HG03457 (cell line): ENCODE measurements at regions not wholly inside any gene's neighbourhood (a gene's known extent, or its start where the extent isn't known, plus 50 kb on each side); places are given as distances from the start of the nearest gene placed in this dataset.
"Not testable (repeated sequence)": the region's sequence is repeated elsewhere in the genome, so short reads cannot be mapped to it uniquely, and the experiment has no call there.

Experiments used
- ATAC-seq: cut with Tn5 transposase; IDR thresholded peaks from one replicate; pipeline ENCODE4 v1.9.1; 2021; ENCODE audit warnings: moderate number of reproducible peaks; ENCODE audit not compliant: unreplicated experiment

GRCh38 chr13:40345149-40345514 lies 321.3 kb downstream of the FOXO1 start:
- no peak for ATAC-seq

- ATAC-seq: no peak
Observed at GRCh38 chr13:40345654-40346372, 320.6 kb downstream of the FOXO1 start.

- no peak for ATAC-seq
Observed at GRCh38 chr13:40346592-40346991, 319.8 kb downstream of the FOXO1 start.

- no peak for ATAC-seq
Observed at GRCh38 chr13:40348096-40348679, 318.3 kb downstream of the FOXO1 start.

- no peak for ATAC-seq
Observed at GRCh38 chr13:40350283-40350992, 316.0 kb downstream of the FOXO1 start.

- no peak for ATAC-seq
Observed at GRCh38 chr13:40351537-40352379, 314.7 kb downstream of the FOXO1 start.

GRCh38 chr13:40352380-40352778 lies 314.1 kb downstream of the FOXO1 start:
- ATAC-seq: no peak

GRCh38 chr13:40352802-40353562 lies 313.5 kb downstream of the FOXO1 start:
- ATAC-seq: no peak

GRCh38 chr13:40355126-40355724 lies 311.2 kb downstream of the FOXO1 start:
- no peak for ATAC-seq

GRCh38 chr13:40356011-40356410 lies 310.4 kb downstream of the FOXO1 start:
- ATAC-seq: no peak

- not testable (repeated sequence) for ATAC-seq
Observed at GRCh38 chr13:40356458-40356857, 310.0 kb downstream of the FOXO1 start.

- ATAC-seq: no peak
Observed at GRCh38 chr13:40362502-40362901, 303.9 kb downstream of the FOXO1 start.

- no peak for ATAC-seq
Observed at GRCh38 chr13:40363653-40364052, 302.8 kb downstream of the FOXO1 start.

GRCh38 chr13:40366119-40366518 lies 300.3 kb downstream of the FOXO1 start:
- ATAC-seq: no peak

GRCh38 chr13:40368127-40368891 lies 298.1 kb downstream of the FOXO1 start:
- ATAC-seq: no peak

- no peak for ATAC-seq
Observed at GRCh38 chr13:40370661-40371060, 295.8 kb downstream of the FOXO1 start.

GRCh38 chr13:40371531-40372125 lies 294.8 kb downstream of the FOXO1 start:
- no peak for ATAC-seq

- ATAC-seq: not testable (repeated sequence)
Observed at GRCh38 chr13:40373608-40374007, 292.8 kb downstream of the FOXO1 start.
